ENCODE measurements at regions not wholly inside any gene's neighbourhood (a gene's known extent, or its start where the extent isn't known, plus 50 kb on each side); places are given as distances from the start of the nearest gene placed in this dataset.

- POLR2A ChIA-PET = no interaction called here
- H3K4me2 ChIP-seq = no peak overlapping the region
- H3K27ac ChIP-seq = no peak overlapping the region
- TF ChIP-seq RNF2 (IDR thresholded peaks at IDR 0.05; ENCODE audit: borderline replicate concordance, low read depth) = no peak
- no peak for TF ChIP-seq NPAS2 (CRISPR knock-in tag; IDR thresholded peaks at IDR 0.05; ENCODE audit: borderline replicate concordance)
- no peak for TF ChIP-seq RARB (CRISPR knock-in tag; IDR thresholded peaks at IDR 0.05)
- no peak for TF ChIP-seq NFE2L2 (conservative IDR thresholded peaks at IDR 0.05; ENCODE audit: low read length)
- CTCF ChIA-PET = no interaction called here
- DNase-seq (ENCODE audit: low read depth in 1 of 2, low spot score in 1 of 2) (no peak), ATAC-seq (no peak), FAIRE-seq (no peak)
- no peaks in the 10 kb centered on the region for H3K4me1 ChIP-seq
- H3K4me3 ChIP-seq = no peak overlapping the region
- no peaks in the 10 kb centered on the region for H3K9me3 ChIP-seq
Observed at GRCh38 chrX:5774446-5774845, 454.2 kb downstream of the NLGN4X start.

GRCh38 chrX:5771441-5771840 is 457.2 kb downstream of the NLGN4X start:
- CTCF ChIA-PET = no interaction called here
- 2% methylated on average over 3 of the region's 3 CpGs for WGBS (ENCODE audit: missing lambda C conversion rate)
- Histone ChIP-seq H3K9me3 (no peaks in the 10 kb centered on the region), H3K4me2 (no peak overlapping the region), H3K4me3 (no peak overlapping the region), H3K4me1 (no peaks in the 10 kb centered on the region), H3K27ac (no peak overlapping the region)
- ATAC-seq = no peak
- POLR2A ChIA-PET = no interaction called here
- DNase-seq (ENCODE audit: low read depth in 1 of 2, low spot score in 1 of 2) = no peak
- no peak for TF ChIP-seq RARB (CRISPR knock-in tag; IDR thresholded peaks at IDR 0.05)
- TF ChIP-seq BCL3 (IDR thresholded peaks at IDR 0.05) = no peak
- TF ChIP-seq FOXS1 (CRISPR knock-in tag; IDR thresholded peaks at IDR 0.05) = no peak
- TF ChIP-seq MYC (IDR thresholded peaks at IDR 0.05; ENCODE audit: borderline replicate concordance, low read length) = no peak
- TF ChIP-seq KDM5A (IDR thresholded peaks at IDR 0.05) = no peak
- TF ChIP-seq RAD21 (conservative IDR thresholded peaks at IDR 0.05 in 1 of 2, IDR thresholded peaks at IDR 0.05 in 1 of 2) = no peak
- TF ChIP-seq FOSB (CRISPR knock-in tag; IDR thresholded peaks at IDR 0.05) = no peak
- TF ChIP-seq TP53 (CRISPR knock-in tag; IDR thresholded peaks at IDR 0.05) = no peak
- TF ChIP-seq SREBF2 (IDR thresholded peaks at IDR 0.05) = no peak
- TF ChIP-seq HES2 (IDR thresholded peaks at IDR 0.05) = no peak
- no peak for TF ChIP-seq HOXB13 (CRISPR knock-in tag; IDR thresholded peaks at IDR 0.05; ENCODE audit: low read depth)
- no peak for TF ChIP-seq RFX5 (IDR thresholded peaks at IDR 0.05)
- TF ChIP-seq HOXB5 (CRISPR knock-in tag; IDR thresholded peaks at IDR 0.05) = no peak
- TF ChIP-seq NPAS2 (CRISPR knock-in tag; IDR thresholded peaks at IDR 0.05; ENCODE audit: borderline replicate concordance) = no peak
- TF ChIP-seq CBX8 (IDR thresholded peaks at IDR 0.05) = no peak
- TF ChIP-seq EHMT2 (IDR thresholded peaks at IDR 0.05; ENCODE audit: low read depth) = no peak
- TF ChIP-seq MAFK (IDR thresholded peaks at IDR 0.05; ENCODE audit: partially characterized antibody) = no peak
- TF ChIP-seq KDM1A (IDR thresholded peaks at IDR 0.05; ENCODE audit: low read depth) = no peak
- TF ChIP-seq POLR2A (IDR thresholded peaks at IDR 0.05; ENCODE audit: low read length) = no peak
- FAIRE-seq = no peak

GRCh38 chrX:5756616-5757015 is 472.1 kb downstream of the NLGN4X start:
- ChIA-PET POLR2A (no interaction called here), CTCF (no interaction called here)
- H3K9me3 ChIP-seq = no peaks in the 10 kb centered on the region
- no peak for TF ChIP-seq FOSB (CRISPR knock-in tag; IDR thresholded peaks at IDR 0.05)
- no peak for TF ChIP-seq CEBPB (IDR thresholded peaks at IDR 0.05)
- TF ChIP-seq KDM1A (IDR thresholded peaks at IDR 0.05; ENCODE audit: low read depth) = no peak
- TF ChIP-seq ELK1 (IDR thresholded peaks at IDR 0.05; ENCODE audit: low read depth, low read length) = no peak
- TF ChIP-seq CHD2 (IDR thresholded peaks at IDR 0.05; ENCODE audit: low read length, partially characterized antibody) = no peak
- no peak for TF ChIP-seq MYC (IDR thresholded peaks at IDR 0.05; ENCODE audit: borderline replicate concordance, low read length)
- WGBS (ENCODE audit: missing lambda C conversion rate) = 1% methylated on average over 4 of the region's 4 CpGs
- no peak overlapping the region for H3K4me2 ChIP-seq
- H3K27ac ChIP-seq = no peak overlapping the region
- no peak for DNase-seq (ENCODE audit: low read depth in 1 of 2, low spot score in 1 of 2)
- H3K4me1 ChIP-seq = no peaks in the 10 kb centered on the region
- FAIRE-seq = no peak
- no peak for ATAC-seq
- H3K4me3 ChIP-seq = no peak overlapping the region

Data from A549 (cell line).